Right atrium auricular region (tissue), 2 donors: ENCODE measurements at regions not wholly inside any gene's neighbourhood (a gene's known extent, or its start where the extent isn't known, plus 50 kb on each side); places are given as distances from the start of the nearest gene placed in this dataset.

Source experiments
- DNase-seq: peaks from one replicate; pipeline ENCODE4 v3.0.0-alpha.2; 2019; ENCODE audit warnings: low spot score
- H3K27ac ChIP-seq, 2 donors: fragments of 200-600 bp; sonication (generic); 1 replicate in 1 of 2; 2 replicates in 1 of 2; pipeline ENCODE4 v1.5.1; 2016 to 2019
- H3K27me3 ChIP-seq, 2 donors: fragments of 200-600 bp; sonication (generic); one replicate each; pipeline versions ENCODE4 v1.5.1 to v1.6.0; 2017 to 2019
- H3K36me3 ChIP-seq: fragments of 200-600 bp; sonication (generic); one replicate; pipeline ENCODE4 v1.5.1; 2016
- H3K4me1 ChIP-seq, 2 donors: fragments of 200-600 bp; sonication (generic); one replicate each; pipeline versions ENCODE4 v1.5.1 to v1.6.0; 2017 to 2019
- H3K4me3 ChIP-seq, 2 donors: fragments of 200-600 bp; sonication (generic); 1 replicate in 1 of 2; 2 replicates in 1 of 2; pipeline ENCODE4 v1.5.1; 2017 to 2019; ENCODE audit warnings: mild to moderate bottlenecking in 1 of 2, moderate library complexity in 1 of 2
- H3K9me3 ChIP-seq, 2 donors: fragments of 200-600 bp; sonication (generic); one replicate each; pipeline ENCODE4 v1.5.1; 2019
- CTCF ChIP-seq, 2 donors: fragments of 200-600 bp; sonication (generic); IDR thresholded peaks; one replicate each; pipeline ENCODE4 v1.5.1; 2019; ENCODE audit warnings: antibody characterized with exemption in 2 of 2

GRCh38 chr15:70248116-70249025, 150.7 kb upstream of the TLE3 start:
- DNase-seq: no peak
- no peak overlapping the region for H3K27ac ChIP-seq
- no peak overlapping the region for H3K4me3 ChIP-seq
- H3K36me3 ChIP-seq: no peaks in the 10 kb centered on the region
- no peaks in the 10 kb centered on the region for H3K4me1 ChIP-seq
- H3K9me3 ChIP-seq: no peaks in the 10 kb centered on the region
- H3K27me3 ChIP-seq: no peaks in the 10 kb centered on the region
- no peak for TF ChIP-seq CTCF (IDR thresholded peaks at IDR 0.05)

- DNase-seq: no peak
- H3K27me3 ChIP-seq: no peaks in the 10 kb centered on the region
- no peaks in the 10 kb centered on the region for H3K4me1 ChIP-seq
- no peak overlapping the region for H3K4me3 ChIP-seq
- TF ChIP-seq CTCF (IDR thresholded peaks at IDR 0.05): no peak
- no peaks in the 10 kb centered on the region for H3K36me3 ChIP-seq
- H3K9me3 ChIP-seq: no peaks in the 10 kb centered on the region
- no peak overlapping the region for H3K27ac ChIP-seq
Measured at GRCh38 chr15:70247281-70247680, 149.6 kb upstream of the TLE3 start.

DNA sequence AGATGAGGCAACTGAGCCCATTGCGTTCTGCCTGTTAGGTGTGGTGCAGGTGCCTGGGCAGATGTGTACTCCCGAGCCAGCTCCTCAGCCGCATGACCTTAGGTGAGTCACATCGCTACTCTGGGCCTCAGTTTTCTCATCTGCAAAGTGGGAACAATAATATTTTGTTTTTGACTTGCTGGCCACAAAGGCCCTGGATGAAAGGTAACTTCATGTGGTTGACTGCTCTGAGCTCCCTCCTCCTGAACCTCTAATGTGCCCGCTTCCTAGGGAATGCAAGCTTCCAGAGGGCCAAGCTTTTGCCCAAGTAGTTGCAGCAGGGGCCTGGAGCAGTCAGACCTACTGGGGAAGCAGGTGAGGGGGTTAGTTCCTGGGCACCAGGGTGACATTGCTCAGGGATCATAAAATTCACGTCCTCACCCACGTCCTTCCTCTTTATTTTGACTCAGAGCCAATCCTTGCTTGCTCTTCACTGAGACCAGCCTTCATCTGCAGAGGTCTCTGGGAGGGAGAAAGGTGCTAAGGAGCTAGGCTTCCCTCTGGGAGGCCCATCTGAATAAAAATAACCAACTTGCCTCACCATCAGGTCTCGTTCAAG, 149.0 kb upstream of the TLE3 start:
- no peak for TF ChIP-seq CTCF (IDR thresholded peaks at IDR 0.05)
- no peaks in the 10 kb centered on the region for H3K4me1 ChIP-seq
- no peaks in the 10 kb centered on the region for H3K9me3 ChIP-seq
- H3K36me3 ChIP-seq: no peaks in the 10 kb centered on the region
- DNase-seq: no peak
- no peak overlapping the region for H3K27ac ChIP-seq
- no peak overlapping the region for H3K4me3 ChIP-seq
- H3K27me3 ChIP-seq: no peaks in the 10 kb centered on the region

GRCh38 chr15:70245932-70246622, 148.4 kb upstream of the TLE3 start:
- Histone ChIP-seq H3K4me1 (no peaks in the 10 kb centered on the region), H3K4me3 (no peak overlapping the region), H3K27ac (no peak overlapping the region), H3K27me3 (no peaks in the 10 kb centered on the region), H3K9me3 (no peaks in the 10 kb centered on the region), H3K36me3 (no peaks in the 10 kb centered on the region)
- TF ChIP-seq CTCF (IDR thresholded peaks at IDR 0.05): no peak
- DNase-seq: no peak

DNA sequence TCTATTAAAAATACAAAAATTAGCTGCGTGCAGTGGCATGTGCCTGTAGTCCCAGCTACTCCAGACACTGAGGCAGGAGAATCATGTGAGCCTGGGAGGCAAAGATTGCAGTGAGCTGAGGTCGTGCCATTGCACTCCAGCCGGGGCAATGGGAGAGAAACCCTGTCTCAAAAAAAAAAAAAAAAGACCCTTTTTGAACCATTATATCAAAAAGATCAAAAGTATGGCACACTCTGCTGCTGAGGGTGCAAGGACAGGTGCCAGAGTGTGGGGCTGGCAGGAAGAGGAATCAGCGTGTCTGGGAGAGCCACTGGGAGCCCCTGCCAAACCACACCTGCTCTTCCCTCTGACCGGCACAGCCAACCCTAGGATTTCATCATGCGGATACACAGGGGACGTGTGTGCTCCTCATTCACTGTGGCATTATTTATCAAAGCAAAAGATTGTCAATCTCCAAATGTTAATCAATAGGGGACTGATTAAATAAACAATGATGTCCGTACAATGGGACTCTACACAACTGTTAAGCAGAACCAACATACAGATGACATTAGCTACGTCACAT, 147.3 kb upstream of the TLE3 start:
- no peak for DNase-seq
- Histone ChIP-seq H3K4me1 (no peaks in the 10 kb centered on the region), H3K4me3 (no peak overlapping the region), H3K27ac (no peak overlapping the region), H3K27me3 (no peaks in the 10 kb centered on the region), H3K36me3 (no peaks in the 10 kb centered on the region), H3K9me3 (no peaks in the 10 kb centered on the region)
- no peak for TF ChIP-seq CTCF (IDR thresholded peaks at IDR 0.05)
